Cardiac muscle cell (in vitro differentiated cells and primary cell): ENCODE measurements at regions not wholly inside any gene's neighbourhood (a gene's known extent, or its start where the extent isn't known, plus 50 kb on each side); places are given as distances from the start of the nearest gene placed in this dataset.
A peak's percentile ranks its signal among the peaks of the same experiment; 100 is the strongest.
"Not testable (repeated sequence)": the region's sequence is repeated elsewhere in the genome, so short reads cannot be mapped to it uniquely, and the experiment has no call there.

ENCODE experiments used
- DNase-seq, 2 donors: peaks; one replicate each; pipeline versions ENCODE4 v3.0.0 to v3.0.0-alpha.2; 2010 to 2017; ENCODE audit warnings: low read depth in 1 of 2, low spot score in 1 of 2
- H3K27ac ChIP-seq: fragments of 200-600 bp; sonication (generic); 2 replicates; pipeline ENCODE4 v1.5.1; 2016
- H3K27me3 ChIP-seq: fragments of 200-600 bp; sonication (generic); 2 replicates; pipeline ENCODE4 v1.6.0; 2016; ENCODE audit warnings: control low read depth
- H3K36me3 ChIP-seq: fragments of 200-600 bp; sonication (generic); 2 replicates; pipeline ENCODE4 v1.5.1; 2016; ENCODE audit warnings: control low read depth
- H3K4me1 ChIP-seq: fragments of 200-600 bp; sonication (generic); 2 replicates; pipeline ENCODE4 v1.8.1; 2017; ENCODE audit warnings: low read depth, mild to moderate bottlenecking, mixed run types
- H3K4me3 ChIP-seq: fragments of 200-600 bp; sonication (generic); 2 replicates; pipeline ENCODE4 v1.5.1; 2016; ENCODE audit warnings: mild to moderate bottlenecking
- H3K9me3 ChIP-seq: fragments of 200-600 bp; sonication (generic); 2 replicates; pipeline ENCODE4 v1.5.1; 2017; ENCODE audit warnings: low read depth, mild to moderate bottlenecking, control low read depth
- TF ChIP-seq, protein P1 (sequence below): IDR thresholded peaks from 2 replicates; pipeline ENCODE4 v1.5.1; 2012; ENCODE audit warnings: low read depth, mild to moderate bottlenecking, low read length

DNA sequence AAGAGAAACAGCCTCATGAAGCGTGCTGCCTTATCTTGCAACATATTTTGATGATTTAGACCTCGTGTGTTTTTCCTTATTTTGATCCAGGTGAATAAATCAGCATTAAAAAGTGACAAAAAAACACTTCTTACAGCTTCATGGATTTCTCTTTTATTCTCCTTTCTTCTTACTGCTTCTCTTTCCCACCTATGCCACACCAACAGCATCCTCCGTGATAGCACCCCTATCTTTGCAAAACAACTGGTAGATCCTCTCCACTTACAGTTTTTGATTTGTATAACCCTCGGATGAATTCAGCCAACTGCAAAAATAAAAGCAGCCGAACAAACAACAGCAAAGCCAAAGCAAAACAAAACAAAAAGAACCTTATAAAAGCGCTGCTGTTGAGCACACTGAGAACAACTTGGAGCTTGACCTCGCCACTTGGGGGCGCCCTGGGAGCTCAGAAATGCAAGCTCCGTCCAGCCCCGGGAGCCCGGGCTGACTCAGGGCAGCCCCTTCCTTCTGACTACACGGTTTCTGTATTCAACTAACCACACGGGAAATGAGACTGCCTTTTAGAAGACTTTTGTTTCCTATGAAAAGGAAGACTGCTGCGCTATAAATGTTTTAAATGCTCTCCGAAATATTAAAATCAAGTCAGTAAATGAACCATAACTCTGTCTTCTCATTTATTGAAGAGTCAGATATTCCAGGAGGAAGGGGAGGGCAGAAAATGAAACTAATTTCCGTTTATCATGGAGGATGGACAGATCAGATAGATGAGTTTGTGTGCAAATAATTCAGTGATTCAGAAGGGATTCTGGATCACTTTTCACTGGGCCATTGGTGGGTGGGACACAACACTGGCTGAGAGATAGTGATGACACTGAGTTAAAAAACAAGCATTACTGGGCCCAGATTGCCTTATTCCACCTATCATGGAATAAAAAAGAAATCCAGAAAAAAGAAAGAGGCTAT is 186.8 kb downstream of the ATP6V0E2 start:
- not testable (repeated sequence) for DNase-seq, H3K27ac ChIP-seq, H3K4me1 ChIP-seq, H3K4me3 ChIP-seq, H3K36me3 ChIP-seq, H3K9me3 ChIP-seq, H3K27me3 ChIP-seq
- TF ChIP-seq, protein P1, sequence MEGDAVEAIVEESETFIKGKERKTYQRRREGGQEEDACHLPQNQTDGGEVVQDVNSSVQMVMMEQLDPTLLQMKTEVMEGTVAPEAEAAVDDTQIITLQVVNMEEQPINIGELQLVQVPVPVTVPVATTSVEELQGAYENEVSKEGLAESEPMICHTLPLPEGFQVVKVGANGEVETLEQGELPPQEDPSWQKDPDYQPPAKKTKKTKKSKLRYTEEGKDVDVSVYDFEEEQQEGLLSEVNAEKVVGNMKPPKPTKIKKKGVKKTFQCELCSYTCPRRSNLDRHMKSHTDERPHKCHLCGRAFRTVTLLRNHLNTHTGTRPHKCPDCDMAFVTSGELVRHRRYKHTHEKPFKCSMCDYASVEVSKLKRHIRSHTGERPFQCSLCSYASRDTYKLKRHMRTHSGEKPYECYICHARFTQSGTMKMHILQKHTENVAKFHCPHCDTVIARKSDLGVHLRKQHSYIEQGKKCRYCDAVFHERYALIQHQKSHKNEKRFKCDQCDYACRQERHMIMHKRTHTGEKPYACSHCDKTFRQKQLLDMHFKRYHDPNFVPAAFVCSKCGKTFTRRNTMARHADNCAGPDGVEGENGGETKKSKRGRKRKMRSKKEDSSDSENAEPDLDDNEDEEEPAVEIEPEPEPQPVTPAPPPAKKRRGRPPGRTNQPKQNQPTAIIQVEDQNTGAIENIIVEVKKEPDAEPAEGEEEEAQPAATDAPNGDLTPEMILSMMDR: peak; percentile 12

DNA sequence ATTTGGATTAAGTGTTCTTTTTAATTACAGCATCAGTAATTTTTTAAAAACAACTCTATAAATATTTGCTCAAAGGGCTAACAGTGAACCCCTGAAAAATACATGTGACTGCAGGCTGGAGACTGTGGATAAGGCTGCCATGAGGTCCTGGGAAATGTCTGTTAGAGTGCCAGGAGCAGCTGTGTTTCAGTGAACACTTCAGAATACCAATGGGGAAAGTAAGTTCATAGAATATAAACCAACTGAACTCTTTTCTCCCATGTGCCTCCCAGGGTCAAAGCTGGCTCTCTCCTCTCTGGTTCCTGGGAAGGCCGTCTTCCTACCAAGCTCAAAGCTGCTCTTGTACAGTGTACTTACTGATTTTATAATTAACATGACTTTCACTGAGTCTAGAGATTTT is 189.4 kb downstream of the ATP6V0E2 start:
- H3K36me3 ChIP-seq: not testable (repeated sequence)

DNA sequence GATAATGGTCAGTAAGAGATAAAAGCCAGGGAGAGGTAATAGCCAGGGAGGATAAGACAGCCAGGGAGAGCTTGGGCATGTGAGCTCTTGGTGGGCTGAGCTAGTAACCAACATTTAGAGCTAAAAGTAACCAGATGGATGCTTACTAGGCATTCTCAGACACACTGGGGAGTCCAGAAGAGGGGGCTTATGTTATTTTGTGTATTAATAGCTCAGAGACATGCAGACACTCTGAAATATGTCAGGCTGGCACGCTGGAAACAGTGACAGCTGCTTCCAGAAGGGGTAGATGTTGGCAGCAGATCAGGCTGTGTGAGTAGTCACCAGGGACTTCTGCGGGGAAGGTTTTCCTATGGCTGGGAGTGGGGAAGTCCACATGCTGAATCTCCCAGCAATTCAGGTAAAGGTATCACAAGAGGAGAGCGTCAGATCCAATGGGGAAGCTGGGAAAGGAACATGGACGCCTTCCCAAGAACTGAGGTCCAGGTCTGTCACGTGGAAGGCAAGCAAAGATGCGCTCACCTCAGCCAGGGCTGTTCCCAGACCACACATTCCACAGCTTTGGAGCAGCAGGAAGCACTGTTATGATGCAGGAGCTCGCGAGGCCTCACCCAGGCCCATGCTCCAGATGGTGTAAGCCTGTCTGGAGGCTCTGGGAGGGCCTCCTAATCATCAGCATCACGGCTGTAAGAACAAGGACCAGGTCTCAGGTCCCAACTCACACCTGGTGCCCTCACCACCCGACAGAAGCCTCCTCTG is 196.0 kb downstream of the ATP6V0E2 start:
- H3K27ac ChIP-seq, H3K9me3 ChIP-seq, H3K36me3 ChIP-seq, DNase-seq, H3K4me3 ChIP-seq, H3K27me3 ChIP-seq, H3K4me1 ChIP-seq: not testable (repeated sequence)

More for the DNA sequence above, 189.4 kb downstream of the ATP6V0E2 start:
- not testable (repeated sequence) for H3K4me1 ChIP-seq, DNase-seq, H3K27me3 ChIP-seq, H3K4me3 ChIP-seq, H3K27ac ChIP-seq, H3K9me3 ChIP-seq

DNA sequence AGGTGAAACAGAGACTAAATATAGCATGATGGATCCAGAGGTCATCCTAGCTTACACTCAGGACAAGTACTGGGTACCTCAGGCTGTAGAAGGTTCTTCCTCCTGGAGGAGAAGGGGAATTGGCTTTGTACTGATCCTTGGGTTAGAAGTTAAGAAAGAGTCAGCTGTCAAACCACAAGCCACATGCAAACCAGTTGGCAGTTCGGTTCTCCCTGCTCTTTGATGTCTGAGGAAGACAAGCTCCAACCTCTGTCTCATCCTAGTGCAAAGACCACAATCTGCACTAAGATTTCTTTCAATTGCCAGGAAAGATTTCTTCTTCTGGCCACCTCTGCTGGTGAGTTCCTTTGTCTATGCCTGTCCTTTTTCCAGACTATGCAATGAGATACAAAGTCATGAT is 203.8 kb downstream of the ATP6V0E2 start:
- not testable (repeated sequence) for H3K4me1 ChIP-seq, H3K4me3 ChIP-seq, H3K36me3 ChIP-seq

DNA sequence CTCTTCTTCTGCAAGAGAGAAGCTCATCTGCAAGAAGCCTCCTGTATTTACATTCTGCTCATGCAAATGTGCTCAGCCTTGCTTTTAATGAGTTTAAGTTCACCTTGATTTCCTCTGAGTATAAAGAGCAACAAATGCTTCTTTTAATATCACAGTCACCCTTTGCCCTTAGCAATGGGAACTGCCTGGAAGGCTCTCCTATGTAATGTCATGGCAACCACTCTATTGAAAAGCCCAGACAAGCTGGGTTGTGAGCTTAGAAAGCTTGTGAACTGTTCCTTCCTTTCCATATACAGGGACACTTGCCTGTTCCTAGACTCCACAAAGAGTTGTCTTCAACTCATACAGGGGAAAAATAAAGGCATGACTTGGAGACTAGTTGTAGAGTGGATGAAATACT is 208.1 kb downstream of the ATP6V0E2 start:
- H3K27ac ChIP-seq, DNase-seq, H3K27me3 ChIP-seq, H3K4me1 ChIP-seq, H3K9me3 ChIP-seq, H3K4me3 ChIP-seq, H3K36me3 ChIP-seq: not testable (repeated sequence)

More for the DNA sequence above, 203.8 kb downstream of the ATP6V0E2 start:
- DNase-seq, H3K9me3 ChIP-seq, H3K27me3 ChIP-seq, H3K27ac ChIP-seq: not testable (repeated sequence)

DNA sequence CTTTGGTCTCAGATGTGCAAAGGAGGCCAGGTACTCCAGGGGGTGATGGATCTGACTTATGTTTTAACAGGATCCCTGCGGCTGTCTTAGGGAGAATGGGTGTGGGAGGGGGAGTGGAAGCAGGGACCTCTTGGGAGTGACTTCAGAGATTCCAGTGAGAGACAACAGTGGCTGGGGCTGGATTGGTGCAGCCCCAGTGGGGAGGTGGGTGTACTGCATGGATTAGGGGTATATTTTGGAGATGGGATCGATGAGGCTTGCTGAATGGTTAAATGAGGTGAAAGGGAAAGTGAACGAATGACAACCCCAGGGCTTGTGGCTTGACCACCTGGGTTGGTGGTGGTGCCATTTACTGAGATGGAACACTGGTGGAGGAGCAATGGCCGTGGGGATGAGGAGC is 211.0 kb downstream of the ATP6V0E2 start:
- H3K9me3 ChIP-seq, H3K27me3 ChIP-seq, H3K27ac ChIP-seq, H3K36me3 ChIP-seq, DNase-seq, H3K4me3 ChIP-seq, H3K4me1 ChIP-seq: not testable (repeated sequence)

DNA sequence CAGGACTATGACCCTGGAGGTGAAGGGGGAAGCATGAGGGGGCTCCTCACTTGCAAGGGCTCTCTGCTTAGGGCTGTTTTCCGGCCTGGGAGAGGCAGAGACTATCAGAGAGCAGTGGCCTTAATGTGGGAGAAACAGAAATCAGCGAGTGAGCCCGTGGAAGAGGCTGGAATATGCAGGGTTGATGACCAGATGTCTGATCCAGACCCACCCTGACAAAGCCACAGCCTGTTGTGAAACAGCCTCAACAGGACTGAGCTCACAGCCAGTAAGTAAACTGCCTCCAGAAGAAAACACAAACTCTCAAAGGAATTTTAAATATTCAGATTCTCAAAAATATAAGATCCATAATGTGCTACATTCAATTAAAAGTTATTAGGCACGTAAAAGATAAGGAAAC is 213.7 kb downstream of the ATP6V0E2 start:
- H3K27ac ChIP-seq, H3K4me1 ChIP-seq, DNase-seq, H3K36me3 ChIP-seq, H3K4me3 ChIP-seq, H3K27me3 ChIP-seq, H3K9me3 ChIP-seq: not testable (repeated sequence)

DNA sequence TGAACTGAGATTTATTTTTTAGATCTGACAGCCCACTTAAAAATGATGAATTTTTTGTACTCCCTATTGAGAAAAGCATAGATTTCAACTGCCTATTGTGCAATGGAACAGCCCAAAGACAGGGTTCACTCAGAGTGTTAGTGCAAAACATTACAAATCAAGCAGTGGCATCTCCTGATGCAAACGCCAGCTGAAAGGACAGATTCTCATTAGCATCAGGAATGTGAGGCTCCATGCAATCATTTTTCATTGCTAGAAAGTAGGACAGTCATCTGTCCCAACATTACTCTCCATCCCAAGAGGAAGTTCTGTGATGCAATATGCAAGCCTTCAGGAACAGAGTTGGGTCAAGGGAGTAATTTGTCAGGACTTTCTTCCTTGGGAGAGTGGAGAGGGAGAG is 215.4 kb downstream of the ATP6V0E2 start:
- not testable (repeated sequence) for H3K27ac ChIP-seq, H3K4me1 ChIP-seq, H3K36me3 ChIP-seq, H3K4me3 ChIP-seq, DNase-seq, H3K27me3 ChIP-seq, H3K9me3 ChIP-seq

DNA sequence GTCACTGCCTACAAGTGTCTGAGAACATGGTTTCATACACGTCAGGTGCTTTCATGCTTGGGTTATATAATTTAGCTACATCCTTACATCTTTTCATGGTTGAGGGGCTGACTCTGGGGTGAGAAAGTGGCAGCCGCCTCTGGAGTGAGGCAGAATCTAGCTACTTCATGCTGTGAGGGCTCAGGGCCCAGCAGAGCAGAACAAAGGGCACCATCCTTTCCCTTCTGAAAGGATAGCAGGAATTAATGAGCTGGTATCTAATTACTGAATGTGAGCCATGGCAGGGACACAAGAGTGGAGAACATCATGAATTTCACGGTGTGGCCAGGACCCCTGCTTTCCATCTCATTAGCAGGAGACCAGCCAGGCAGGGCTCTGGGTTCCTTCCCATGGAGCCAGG is 217.0 kb downstream of the ATP6V0E2 start:
- H3K27ac ChIP-seq, H3K4me1 ChIP-seq, H3K27me3 ChIP-seq, H3K4me3 ChIP-seq, H3K36me3 ChIP-seq, H3K9me3 ChIP-seq, DNase-seq: not testable (repeated sequence)

DNA sequence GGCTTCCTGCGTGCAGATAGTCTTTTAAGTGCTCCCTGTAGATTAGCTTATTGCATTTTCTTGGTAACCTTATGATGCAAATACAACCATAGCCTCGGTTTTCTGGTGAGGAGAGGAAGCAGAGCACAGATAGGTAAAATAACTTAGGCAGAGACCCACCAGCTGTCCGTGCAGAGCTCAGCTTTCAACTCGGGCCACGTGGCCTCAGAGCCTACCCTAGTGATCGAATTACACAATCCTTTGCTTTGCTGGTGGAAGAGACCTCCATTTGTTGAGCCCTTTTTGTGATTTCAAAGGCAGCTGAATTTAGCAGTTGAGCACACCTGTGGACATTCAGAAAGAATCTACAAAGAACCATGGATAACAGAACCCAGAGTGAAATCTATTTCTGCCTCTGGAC is 220.1 kb downstream of the ATP6V0E2 start:
- H3K4me3 ChIP-seq, DNase-seq, H3K36me3 ChIP-seq, H3K27me3 ChIP-seq, H3K9me3 ChIP-seq, H3K4me1 ChIP-seq, H3K27ac ChIP-seq: not testable (repeated sequence)

DNA sequence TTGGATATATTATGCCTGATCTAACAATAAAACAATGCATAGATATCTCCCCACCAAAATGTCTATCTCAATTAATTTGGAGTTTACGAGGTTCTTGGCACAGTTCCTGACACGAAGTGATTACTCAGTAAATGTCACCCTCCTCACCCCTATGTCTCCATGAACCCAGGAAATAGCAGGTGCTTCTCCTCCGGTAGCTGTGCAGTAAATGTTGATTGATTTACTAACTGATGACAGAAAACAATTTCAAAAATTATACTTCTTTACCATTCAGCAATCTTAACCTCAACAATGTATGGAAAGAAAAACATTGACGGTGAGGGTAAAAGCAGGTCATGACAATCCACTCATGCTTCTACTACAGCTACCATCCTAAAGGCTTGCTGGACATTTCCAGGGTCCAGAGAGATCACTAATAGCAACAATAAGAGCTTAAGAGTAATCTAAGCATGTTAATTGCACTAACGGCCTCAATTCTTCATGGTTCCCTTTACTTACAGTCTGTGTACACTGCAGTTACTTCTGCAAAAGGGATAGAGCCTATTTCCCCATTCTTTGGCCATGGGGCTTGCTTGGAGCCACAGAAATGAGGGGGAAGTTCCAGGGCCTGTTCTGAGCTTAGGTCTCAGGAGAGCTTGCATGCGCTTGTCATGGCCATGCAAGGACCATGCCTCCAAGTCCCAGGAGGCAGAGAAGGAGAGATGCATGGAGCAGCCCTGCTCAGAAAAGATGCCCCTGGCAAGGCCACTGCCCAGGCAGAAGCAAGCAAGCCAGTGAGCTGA is 222.6 kb downstream of the ATP6V0E2 start:
- not testable (repeated sequence) for DNase-seq, H3K36me3 ChIP-seq, H3K27me3 ChIP-seq, H3K9me3 ChIP-seq, H3K4me3 ChIP-seq, H3K27ac ChIP-seq, H3K4me1 ChIP-seq

DNA sequence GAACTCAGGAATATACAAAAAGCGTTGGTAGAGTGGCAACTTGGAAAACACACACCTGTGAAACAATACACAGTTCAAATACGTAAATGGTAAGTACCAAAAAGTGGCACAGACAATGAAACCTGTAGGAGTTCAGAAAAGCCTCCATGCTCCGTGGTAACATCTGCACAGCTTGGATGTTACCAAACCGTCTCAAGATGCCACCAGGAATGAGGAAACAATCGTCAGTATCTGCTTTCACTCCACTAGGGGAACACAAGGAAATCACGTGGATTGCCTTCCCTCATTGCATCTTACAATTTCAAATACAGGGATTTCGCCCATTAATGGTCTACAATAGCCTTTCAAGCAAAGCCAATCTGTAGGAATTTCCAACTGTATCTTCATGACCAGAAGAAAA is 224.6 kb upstream of the LRRC61 start:
- not testable (repeated sequence) for H3K4me3 ChIP-seq, H3K27me3 ChIP-seq, H3K36me3 ChIP-seq, H3K9me3 ChIP-seq, H3K27ac ChIP-seq, DNase-seq, H3K4me1 ChIP-seq
